WI38 (cell line): ENCODE measurements at regions not wholly inside any gene's neighbourhood (a gene's known extent, or its start where the extent isn't known, plus 50 kb on each side); places are given as distances from the start of the nearest gene placed in this dataset.

Experiments
- H3K4me3 ChIP-seq: 2 replicates; pipeline ENCODE4 v1.5.1; 2011; ENCODE audit warnings: low read depth, mild to moderate bottlenecking, control low read depth, low read length
- TF ChIP-seq, protein P1 (sequence below): IDR thresholded peaks from 2 replicates; pipeline ENCODE4 v1.5.1; 2012; ENCODE audit warnings: low read depth, mild to moderate bottlenecking, control low read depth, low read length

DNA sequence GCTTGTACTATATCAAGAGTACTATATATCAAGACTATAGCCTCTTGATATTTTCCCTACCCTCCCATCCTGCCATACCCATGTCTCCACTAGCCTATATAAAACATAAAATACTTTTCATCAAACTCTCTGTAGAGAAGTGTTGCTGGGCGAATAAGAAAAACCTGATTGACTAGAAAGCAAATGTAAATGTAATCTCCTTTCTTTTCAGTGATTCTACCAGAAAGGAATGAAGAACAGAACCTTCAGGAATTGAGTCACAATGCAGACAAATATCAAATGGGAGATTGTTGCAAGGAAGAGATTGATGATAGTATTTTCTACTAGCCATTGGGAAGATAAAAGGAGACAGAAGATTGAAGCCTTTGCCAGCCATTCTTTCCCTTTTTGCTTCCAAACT lies 89.2 kb downstream of the KCNRG start:
- no peak overlapping the region for H3K4me3 ChIP-seq
- TF ChIP-seq, protein P1, sequence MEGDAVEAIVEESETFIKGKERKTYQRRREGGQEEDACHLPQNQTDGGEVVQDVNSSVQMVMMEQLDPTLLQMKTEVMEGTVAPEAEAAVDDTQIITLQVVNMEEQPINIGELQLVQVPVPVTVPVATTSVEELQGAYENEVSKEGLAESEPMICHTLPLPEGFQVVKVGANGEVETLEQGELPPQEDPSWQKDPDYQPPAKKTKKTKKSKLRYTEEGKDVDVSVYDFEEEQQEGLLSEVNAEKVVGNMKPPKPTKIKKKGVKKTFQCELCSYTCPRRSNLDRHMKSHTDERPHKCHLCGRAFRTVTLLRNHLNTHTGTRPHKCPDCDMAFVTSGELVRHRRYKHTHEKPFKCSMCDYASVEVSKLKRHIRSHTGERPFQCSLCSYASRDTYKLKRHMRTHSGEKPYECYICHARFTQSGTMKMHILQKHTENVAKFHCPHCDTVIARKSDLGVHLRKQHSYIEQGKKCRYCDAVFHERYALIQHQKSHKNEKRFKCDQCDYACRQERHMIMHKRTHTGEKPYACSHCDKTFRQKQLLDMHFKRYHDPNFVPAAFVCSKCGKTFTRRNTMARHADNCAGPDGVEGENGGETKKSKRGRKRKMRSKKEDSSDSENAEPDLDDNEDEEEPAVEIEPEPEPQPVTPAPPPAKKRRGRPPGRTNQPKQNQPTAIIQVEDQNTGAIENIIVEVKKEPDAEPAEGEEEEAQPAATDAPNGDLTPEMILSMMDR: no peak

DNA sequence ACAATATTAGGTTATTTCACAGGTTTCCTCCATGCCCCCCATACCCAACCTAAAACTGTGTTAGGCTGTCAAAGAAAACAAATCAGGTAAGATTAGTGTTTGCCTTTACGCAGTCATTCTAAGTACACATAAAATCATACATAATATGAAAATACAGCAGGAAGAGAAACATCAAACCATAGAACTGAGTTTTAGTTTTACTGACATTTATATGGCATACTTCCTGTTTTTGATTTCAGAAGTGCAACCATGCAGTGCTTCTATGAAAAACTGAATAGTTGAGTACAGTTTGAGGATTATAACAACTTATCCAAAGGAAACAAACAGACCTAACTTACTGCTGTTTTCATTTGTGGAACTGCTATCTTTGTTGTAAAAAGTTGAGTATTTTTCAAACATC lies 91.3 kb downstream of the KCNRG start:
- TF ChIP-seq, protein P1: no peak
- no peak overlapping the region for H3K4me3 ChIP-seq

DNA sequence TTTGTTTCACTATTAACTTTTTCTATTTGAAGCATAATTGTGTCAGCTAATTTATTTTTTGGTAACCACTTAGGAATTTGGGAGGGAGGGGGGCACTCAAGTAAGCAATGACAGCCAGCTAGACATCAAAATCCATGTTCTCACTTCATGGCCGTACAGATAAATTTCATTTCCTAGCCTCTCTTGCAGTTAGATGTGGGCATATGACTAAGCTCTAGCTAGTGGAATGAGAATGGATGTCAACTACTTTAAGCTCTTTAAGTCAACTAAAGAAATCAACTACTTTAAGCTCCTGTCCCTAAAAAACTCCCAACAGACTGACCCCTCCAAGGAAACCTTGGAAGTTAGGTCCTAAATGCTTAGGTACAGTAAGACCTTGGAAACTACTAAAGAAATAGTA lies 92.0 kb downstream of the KCNRG start:
- TF ChIP-seq, protein P1: no peak
- no peak overlapping the region for H3K4me3 ChIP-seq

DNA sequence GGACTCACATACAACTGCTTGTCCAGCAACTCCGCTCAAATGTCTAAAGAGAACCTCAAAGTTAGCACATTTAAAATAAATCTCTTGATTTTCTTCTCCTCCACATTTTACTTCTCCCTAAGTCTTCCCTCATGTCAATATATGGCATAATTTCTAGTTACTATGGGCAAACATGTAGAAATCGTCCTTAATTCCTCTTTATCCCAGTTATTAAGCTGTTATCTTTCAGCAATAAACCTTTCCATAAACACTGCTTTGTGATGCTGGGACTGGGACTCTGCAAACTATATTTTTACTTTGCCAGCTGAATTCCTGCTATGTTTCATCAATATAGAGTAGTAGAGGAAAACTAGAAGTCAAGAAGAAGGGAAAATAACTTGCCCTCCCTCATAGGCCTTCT lies 99.7 kb downstream of the KCNRG start:
- TF ChIP-seq, protein P1: no peak
- H3K4me3 ChIP-seq: no peak overlapping the region

DNA sequence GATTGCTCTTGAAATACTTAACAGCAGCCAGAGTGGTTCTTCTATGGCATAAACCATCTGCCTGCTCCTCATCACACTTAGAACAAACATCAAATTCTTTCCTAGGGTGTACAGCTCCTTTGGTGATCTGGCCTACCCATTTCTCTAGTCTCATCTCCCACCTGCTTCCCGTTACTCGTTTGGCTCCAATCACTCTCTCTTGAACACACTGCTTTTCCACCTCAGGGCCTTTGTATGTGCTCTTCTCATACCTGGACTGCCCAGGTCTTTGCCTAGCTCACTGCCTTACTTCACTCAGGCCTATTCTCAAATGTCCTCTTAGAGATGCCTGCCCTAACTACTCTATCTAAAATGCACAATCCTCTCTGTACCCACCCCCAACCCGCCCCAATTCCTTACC lies 100.5 kb downstream of the KCNRG start:
- no peak overlapping the region for H3K4me3 ChIP-seq
- TF ChIP-seq, protein P1: no peak

DNA sequence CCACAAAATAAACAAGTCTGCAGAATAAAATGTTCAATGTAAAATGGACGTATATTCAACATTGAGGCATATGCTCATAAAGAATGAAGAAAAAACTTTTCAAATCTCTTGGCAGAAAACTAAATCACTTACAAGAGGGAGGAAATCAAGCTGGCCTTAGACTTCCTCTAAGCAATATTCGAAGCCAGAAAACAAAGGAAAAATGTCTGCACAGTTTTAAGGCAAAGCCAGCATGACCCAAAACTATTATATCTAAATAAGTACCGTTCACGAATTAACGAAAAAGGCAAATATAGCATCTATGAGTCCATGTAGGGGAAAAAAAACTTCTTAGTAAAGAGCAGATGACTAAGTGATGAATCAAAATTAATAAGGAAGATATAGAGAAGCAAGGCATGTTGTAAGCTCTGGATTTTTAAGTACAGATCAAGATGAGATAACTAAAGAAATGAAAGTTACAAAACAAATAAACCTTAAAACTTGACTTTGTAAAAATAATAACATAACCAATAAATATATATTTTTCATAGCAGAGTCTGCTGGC lies 101.3 kb downstream of the KCNRG start:
- no peak overlapping the region for H3K4me3 ChIP-seq
- TF ChIP-seq, protein P1: no peak

DNA sequence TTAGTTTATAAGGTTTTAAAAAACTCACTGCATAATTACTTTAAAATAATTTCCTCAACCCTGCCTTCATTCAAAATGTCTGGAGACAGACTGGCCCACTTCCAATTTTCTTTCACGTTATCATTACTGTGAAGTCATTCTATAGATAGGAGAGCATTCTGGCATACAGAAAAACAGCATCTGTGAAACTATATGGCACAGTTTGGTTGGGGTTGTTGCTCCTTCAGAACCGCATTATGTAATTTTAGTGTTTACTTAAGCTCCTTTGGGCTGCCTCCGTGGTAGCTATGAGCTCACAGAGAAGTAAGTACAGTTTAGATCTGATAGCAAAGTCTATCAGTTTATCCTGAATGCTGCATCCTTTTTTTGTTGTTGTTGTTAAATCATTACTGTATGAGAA lies 104.3 kb downstream of the KCNRG start:
- TF ChIP-seq, protein P1: no peak
- H3K4me3 ChIP-seq: no peak overlapping the region
